Ecto neural progenitor cell (in vitro differentiated cells): ENCODE measurements at regions not wholly inside any gene's neighbourhood (a gene's known extent, or its start where the extent isn't known, plus 50 kb on each side); places are given as distances from the start of the nearest gene placed in this dataset.
"Not testable (repeated sequence)": the region's sequence is repeated elsewhere in the genome, so short reads cannot be mapped to it uniquely, and the experiment has no call there.

ENCODE experiments used
- DNase-seq: peaks from one replicate; pipeline ENCODE4 v3.0.0-alpha.2; 2018; ENCODE audit warnings: low spot score

DNA sequence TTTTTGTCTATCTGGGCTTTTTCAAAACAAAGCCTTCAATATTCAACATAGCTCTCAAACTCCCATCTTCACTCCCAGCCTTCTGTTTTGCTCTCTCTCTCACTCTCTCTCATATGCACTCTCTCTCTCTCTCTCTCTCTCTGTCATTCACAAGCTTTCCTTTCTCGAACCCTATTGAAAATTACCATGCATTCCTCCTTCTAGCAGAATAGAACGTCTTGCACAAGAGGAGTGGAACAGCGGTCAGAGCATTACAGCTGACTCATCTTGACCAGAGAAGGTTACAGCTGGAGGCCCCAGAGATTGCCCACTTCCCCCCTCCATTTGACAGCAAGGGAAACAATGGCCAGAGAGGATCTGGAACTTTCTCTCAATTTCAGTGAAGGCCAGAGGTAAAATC lies 51.0 kb upstream of the LIFR start:
- no peak for DNase-seq

DNA sequence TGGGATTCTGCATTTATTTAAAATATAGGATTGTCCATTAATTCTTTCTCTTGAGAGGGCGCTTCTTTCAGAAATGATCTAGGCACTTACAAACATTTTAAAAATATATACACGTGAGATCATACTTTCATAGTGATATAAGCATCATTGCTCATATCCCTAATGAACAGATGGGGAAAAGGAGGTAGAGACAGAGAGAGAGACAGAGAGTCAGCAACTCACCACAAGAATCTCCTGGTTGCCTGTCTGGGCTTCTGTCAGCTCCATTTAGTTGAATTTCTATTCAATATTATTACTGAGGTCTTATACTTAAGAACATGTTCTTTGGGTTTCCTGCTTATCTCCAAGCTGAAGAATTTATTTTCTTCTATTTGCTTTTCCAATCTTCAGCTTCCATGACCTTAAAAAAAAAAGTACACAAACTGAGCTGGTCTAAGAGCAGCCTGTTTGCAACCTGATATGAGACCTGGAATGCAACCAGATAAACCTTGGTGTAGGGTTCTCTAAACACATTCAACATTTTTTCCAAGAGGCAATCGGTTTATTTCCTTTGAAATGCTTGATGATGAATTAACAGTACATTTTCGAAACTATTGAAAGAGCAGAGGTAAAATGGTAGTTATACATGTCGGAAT lies 51.6 kb upstream of the LIFR start:
- DNase-seq = no peak

DNA sequence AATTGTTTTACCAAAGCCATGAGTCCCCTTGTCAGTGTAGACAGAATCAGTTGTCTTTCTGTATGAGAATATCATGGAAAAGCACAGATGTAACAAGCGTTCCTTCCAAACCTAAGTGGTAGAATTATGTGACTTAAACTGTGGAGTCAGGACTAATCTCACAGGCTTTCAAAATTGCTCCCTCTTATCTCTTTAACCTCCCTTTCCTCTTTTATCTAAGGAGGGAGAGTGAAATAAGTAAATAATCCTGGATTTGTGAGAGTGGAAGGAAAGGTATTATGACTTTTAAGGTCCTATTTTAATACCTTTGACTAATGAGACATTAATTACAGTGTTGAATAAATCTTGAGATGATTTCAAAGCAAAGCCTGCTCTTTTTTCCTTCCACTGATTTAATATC lies 52.4 kb upstream of the LIFR start:
- no peak for DNase-seq

DNA sequence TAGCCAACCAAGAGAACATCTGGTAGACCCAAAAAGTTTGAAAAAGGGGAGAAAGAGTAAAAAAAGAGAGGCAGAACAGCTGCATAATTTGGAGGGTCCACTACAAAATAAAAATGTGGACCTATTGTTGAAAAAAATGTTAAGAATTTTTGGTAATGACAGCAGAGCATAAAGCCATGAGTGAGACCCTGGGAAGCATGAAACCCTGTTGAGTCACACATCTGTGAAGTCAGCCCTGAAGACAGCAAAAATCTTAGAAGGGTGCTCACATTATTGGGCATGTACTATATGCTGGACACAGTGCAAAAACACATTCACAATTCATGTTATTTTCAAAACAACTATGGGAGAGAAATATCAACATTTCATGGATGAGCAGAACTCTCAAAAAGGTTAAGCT lies 56.4 kb upstream of the LIFR start:
- DNase-seq = no peak

DNA sequence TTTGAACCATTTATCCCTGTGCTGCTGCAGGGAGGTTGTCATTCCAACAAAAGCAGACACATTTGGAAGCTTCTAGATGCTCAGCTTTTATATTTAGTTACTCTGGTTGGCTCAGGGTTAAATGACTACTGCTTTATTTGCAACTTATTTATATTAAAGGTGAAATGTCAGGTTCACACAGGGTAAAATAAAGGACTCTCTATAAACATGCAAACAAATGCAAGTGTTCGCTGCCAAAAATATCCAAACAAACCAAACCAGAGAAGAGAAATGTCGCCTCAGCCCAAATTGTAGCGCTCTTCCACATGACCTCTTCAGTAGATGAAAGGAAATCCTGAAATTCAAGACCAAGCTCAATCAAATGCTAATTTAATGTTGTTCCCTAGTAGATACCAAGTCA lies 57.0 kb upstream of the LIFR start:
- DNase-seq = no peak

DNA sequence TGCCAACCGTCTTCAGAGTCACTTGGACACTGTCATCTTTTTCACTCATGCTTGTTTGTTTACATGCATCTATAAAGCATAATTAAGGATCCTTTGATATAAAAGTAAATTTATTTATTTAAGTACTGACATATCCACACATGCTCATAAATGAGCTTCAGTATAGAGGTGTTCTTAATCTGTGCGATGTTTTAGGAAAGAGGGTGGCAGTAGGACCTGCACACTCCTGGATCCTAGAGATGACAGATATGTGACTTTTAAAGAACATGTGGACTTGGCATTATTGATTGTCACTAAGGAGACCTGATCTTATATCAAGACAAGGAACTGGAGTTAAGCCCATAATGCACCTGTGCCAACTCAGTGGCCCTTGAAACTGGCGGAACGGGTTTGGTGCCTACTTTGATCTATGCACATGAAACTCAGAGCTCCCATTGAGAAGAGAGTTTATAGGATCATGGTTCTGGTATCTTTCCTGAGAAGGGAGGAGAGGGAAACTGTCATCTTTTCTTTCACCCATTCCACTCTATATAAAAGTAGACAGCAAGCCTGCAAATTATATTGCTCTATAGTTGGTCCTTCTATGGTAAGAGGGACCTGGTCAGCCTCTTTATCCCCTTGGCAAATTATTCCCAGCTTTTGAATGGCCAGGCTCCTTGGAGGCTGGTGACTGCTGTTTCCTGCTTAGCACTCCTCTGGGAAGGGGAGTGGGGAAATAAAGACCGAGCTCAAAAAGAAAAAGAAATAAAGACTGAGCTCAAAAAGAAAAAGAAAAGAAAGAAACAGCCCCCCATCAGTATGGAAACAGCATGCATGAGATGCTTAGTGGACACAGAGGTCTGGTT lies 57.8 kb upstream of the LIFR start:
- DNase-seq = no peak

DNA sequence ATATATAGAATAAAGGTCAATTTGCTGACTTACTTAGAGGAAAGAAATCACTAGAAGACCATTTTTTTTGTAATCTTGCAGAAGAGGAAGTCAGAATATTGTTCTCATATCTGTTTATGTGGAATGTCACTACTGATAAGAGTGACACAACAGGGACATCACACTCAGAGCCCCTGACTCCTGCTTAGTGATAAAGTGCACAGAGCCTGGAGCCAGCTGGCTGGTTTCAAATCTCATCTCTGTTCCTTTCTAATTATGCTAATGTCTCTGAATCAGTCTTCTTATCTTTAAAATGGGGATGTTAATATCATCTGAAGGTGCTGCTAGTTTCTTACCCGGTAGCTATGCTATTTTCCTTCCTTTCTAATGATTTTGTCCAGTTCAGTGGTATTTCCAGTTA lies 58.6 kb upstream of the LIFR start:
- no peak for DNase-seq

DNA sequence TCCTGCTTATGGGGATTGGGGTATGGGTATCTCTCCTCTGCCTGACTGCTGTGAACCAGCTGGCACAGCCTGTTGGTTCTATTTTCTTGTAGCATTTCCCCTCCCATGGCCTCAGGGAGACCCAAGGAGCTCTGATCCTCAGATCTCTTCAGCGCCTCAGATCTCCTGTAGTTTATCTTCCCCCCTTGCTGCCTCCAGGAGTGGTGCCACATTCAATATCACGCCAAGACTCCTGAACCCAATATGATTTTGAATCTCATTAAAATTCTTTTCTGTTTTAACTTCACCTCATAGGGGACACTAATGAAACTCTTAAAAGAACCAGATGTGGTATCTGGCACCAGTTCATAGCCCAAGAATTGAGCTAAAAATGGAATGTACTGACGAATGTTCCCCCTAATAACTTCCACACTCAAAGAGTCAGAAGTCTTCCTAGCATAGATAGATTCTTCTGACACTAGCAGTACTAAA lies 59.6 kb upstream of the LIFR start:
- DNase-seq = no peak

DNA sequence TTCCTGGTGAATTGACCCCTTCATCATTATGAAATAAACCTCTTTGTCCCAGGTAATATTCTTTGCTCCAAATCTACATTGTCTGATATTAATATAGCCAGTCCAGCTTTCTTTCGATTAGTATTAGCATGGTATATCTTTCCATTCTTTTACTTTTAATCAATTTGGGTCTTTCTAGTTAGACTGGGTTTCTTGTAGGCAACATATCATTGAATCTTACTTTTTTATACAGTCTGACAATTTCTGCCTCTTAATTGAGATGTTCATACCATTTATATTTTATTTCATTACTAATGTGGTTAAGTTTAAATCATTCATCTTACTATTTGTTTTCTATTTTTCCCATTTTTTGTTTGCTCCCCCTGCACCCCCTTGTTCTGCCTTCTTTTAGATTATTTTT lies 61.7 kb upstream of the LIFR start:
- DNase-seq = no peak

DNA sequence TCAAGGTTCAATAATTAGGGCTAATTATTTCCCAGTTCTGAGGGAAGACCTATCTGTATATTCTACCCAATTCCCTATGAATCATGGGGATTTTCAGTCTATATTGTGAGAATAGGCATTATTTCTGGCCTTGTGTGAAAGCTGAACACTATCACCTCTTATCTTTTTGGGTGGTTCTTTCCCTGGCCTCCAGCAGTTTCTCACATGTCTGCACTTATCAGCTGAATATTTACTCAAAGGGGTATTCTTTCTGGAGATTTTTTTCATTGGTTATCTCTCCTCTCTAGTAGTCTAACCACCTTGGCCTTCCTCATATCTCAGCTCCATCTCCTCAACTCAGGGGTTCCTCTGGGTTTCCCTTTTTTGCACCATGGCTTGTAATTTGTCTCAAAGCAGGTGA lies 64.9 kb upstream of the LIFR start:
- no peak for DNase-seq

DNA sequence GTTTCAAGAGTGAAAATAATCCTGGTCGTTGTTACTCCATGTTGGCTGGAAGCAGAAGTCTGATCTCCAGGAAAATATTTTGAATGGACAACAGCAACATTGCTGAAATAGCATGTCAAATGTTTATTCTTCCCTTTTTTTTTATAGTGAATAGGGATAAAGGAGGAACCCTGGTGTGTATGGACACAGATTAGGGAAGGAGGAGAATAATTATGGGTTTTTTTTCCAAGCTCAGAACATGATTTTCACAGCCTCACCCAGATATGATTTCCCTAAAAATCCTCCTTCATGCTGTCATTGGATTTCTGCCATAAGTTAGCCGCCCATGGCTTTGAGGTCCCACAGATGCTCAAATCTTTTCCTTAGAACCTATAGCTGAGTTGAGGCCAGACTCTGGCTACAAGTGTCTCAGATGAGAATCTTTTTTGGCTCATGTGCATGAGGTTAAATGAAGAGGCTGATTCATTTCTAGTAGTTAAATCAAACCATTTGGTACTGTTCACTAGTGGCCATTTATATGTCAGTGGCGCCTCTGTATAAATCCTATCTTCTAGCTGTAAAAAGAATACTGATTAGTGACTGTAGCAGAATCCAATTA lies 65.5 kb upstream of the LIFR start:
- no peak for DNase-seq

DNA sequence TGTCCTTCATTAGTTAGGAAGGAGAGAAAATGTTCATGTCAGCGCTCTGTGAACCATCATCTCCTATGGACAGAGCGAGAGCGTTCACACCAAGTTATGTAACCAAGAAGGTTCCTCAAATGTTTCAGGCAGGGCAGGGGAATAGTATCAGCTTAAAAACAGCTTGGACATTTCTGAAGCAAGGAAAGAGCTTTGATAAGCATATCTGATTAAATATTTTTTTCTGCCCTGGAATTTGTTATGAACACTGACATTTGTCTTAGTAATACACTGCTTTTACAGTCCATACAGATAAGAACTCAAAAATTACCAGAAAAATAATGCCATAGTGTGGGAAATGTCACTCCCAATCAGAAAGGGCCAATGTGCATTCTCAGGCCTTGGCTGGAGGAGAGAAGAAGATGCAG lies 66.3 kb upstream of the LIFR start:
- DNase-seq = no peak

DNA sequence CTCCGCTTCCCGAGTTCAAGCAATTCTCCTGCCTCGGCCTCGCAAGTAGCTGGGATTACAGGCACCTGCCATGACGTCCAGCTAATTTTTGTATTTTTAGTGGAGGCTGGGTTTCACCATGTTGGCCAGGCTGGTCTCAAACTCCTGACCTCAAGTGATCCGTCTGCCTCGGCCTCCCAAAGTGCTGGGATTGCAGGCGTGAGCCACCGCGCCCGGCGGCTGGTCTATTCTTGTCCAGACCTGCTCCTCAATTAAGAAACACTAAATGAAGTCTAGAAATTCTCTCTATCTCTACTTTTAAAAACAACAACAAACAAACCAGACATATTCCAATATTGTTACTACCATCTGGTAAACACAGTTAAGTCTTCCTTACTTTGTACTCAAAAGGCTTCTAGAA lies 68.1 kb upstream of the LIFR start:
- DNase-seq = not testable (repeated sequence)

DNA sequence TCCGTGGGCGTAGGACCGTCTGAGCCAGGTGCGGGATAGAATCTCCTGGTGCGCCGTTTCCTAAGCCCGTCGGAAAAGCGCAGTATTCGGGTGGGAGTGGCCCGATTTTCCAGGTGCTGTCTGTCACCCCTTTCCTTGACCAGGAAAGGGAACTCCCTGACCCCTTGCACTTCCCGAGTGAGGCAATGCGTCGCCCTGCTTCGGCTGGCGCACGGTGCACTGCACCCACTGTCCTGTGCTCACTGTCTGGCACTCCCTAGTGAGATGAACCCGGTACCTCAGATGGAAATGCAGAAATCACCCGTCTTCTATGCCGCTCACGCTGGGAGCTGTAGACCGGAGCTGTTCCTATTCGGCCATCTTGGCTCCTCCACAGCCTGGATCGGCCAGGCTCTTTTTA lies 74.9 kb upstream of the LIFR start:
- DNase-seq = not testable (repeated sequence)

DNA sequence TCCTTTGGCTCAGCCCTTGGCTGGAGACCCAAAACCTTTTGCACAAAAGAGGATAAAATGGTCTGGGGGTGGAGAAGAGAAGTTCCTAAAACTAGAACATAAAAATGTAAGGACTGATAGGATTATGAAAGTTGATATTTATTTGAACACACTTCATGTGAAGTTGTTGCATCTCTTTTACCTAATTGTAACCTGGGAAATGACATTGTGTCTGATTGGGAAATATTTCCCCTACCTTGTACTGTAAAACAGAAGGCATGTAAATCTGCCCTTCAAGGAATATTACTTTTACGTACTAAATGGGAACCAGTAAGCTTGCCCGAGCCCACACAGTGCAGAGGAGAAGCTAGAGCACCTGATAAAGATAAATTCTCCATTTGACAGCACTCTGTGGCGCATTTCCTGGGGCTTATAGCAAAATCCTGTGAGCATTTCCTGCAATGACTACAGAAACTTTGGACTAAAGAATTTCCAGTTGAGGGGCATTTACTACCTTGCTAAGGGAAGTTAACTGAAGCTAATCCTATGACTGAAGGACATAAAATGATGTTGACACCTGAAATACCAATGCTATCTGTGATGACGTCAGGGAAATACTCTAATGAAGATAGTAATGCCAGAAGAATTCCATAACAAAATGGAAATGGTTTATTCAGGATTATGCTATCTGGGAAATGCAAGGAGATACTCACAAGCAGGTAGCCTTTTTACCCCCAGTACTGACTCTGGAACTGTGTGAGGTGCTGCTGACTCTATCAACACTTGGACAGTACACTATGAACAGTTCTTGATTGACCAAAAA lies 78.3 kb upstream of the LIFR start:
- DNase-seq = no peak

DNA sequence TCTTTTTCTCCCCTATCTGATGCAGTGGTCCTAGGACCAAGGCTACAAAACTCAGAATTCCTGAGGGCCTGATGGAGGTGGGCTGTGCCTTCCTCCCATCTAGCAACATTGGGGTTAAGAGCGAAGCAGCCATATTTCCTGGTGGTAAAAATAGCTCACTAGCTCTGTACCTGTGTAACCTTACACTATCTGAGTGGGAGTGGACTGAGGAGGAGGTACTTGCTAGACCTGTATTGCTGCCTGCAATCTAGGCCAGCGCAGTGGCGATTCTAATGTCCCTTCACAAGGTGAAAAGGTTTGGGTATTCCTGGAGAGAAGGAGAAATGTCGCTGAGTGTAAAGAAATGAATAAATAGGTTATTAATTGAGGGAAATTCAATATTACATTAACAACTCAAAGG lies 80.2 kb upstream of the LIFR start:
- no peak for DNase-seq

DNA sequence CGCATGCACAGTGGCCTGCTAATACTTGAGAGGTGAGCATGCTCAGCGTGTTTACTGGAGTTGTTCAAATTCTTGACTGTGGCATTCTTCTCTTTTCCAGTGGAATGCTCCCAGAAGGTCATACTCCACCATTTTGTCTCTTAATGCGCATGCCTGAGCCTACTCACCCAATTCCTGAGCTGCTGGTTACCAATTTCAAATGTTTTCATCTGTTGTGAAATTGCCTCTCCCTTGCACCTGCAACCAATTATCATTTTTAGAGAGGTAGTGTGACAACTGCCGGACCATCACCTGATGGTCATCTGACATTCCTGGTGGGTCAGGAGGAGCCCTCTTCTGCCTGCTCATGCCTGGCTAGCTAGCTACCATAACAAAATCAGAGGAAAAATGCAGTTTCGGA lies 82.2 kb upstream of the LIFR start:
- no peak for DNase-seq

DNA sequence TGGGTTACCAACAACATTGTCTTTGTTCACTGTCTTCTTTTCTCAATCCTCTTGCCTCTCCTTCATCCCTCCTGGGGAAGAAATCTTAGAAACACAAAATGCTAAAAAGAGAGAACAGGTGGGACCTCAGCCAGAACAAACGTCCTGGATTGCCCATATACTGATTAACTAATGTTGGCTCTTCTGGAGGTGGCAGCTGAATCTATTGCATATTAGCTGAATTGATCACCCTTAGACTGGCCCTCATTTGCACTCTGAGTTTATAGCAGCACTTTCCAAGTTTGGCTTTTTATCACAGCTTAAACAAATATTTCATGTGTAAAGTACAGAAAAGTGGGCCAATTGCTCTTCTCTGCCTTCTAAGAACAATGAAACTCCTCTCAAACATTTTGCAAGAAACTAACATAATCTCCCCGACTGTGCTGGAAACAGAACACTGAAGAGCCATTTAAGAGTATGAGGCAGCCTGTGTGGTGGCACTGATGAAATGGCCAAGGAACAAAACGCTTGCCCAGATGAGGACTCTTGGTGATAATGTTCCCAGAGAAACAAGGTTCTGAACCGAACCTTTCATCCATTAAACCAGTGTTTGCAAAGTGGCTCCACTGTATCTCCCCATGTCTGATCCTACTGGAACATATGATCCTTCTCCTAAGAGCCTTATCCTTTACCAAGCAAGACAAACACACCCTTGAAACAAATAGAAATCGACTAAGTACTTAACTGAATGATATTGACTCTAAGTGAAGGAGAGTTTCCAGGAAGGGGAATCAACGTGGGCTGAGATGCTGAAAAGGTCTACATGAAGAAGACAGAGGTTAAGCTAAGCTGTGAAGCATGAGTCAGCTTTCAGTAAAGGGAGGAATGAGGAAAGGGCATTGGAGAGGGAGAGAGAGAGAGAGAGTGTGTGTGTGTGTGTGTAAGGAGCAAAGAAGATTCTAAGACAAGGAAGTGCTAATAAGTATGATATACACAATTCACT lies 83.2 kb upstream of the LIFR start:
- no peak for DNase-seq

DNA sequence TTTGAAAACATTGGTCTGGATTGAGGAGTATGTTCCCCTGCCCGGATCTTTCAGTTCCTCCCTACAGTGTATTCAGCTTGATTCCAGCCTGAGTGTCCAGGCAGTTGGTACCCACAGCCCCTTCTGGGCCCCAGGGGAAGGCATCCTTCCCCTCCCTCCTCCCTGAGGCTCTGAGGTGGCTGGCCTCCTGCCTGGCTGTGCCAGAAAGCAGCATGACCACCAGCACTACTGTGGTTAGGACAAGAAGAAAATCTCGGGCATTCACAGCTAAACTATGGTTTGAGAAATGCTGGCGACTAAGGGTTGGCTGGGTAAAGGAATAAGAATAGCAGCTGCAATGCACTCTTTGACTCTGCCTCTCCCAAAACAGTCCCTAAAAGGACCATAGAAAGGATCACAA lies 84.6 kb upstream of the LIFR start:
- DNase-seq = no peak

DNA sequence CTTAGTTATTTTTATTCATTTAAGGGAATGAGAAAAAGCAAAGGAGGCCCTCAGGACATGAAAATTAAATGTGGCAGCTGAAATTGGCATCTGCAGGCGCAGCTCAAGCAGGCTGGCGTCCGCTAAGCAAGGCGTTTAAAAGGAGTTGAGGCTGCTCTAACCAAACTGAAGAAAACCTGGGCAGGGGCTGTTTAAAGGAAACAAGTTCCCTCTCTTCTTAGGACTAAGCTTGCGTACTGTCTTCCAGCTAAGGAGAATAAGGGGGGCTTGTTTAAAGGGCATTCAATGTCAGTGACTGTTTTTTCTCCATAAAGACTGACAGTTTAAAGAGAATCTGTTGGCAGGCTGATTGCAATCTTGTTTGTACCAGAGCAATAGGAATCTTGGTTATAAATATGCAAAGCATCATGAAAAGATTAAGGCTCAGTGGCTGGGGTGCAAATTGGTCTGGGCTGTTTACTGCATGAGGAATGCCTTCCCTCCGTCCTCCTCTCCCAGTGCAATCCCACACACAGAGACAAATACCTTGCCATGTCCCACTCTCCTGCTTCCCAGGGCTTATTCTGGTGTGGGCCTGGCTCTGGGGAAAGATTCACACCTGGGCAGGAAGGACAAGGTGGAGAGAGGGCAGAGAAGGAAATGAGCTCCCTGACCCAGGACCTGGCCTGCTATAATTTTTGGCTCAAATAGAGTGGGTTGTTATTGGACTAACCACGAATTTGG lies 85.9 kb upstream of the LIFR start:
- DNase-seq = no peak

DNA sequence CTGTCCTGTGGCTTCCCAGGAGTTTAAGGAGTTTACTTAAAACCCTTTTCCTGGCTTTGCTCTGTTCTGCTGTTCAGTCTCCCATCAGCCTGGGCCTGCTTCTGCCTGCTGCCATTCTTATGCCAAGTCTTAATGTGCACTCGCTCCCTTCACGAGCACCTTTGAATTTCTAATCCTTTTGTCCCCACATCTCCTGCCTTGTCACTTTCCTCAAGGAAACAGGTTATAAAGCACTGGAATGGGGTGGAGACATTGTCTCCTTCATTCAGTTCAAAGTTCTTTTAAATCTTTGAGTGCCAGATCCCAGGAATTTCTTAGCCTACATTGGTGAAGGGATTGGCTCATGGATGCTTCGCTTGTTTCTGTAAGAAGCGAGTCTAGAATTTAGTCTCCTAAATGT lies 87.2 kb upstream of the LIFR start:
- no peak for DNase-seq
